NCI-H526 (cell line): ENCODE measurements at regions not wholly inside any gene's neighbourhood (a gene's known extent, or its start where the extent isn't known, plus 50 kb on each side); places are given as distances from the start of the nearest gene placed in this dataset.

Experiments used
- DNase-seq, 2 experiments: peaks; one replicate each; lab custom pipeline; 2025; lab: John Stamatoyannopoulos, UW

GRCh38 chr18:61248589-61248988, 84.6 kb upstream of the CDH20 start:
- DNase-seq = no peak

- DNase-seq = no peak
Observed at GRCh38 chr18:61256291-61256690, 76.9 kb upstream of the CDH20 start.

DNA sequence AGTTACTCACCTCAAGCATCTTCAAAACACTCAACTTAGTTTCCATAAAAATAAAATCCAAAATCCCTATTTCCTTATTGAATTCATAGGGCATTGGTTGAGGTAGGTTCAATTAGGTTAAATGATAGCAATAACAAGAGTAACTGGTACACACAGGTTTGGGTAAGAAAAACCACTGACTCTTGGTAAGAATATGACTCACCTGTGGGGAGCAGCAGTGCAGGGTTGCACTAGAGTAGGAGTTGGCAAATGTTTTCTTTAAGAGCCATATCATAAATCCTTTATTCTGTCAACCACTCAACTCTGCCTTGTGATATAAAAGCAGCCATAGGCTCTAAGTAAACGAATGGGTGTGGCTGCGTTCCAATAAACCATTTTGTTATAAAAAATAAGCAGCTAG, 71.4 kb upstream of the CDH20 start:
- no peak for DNase-seq

- DNase-seq = no peak
Observed at GRCh38 chr18:61272793-61273192, 60.4 kb upstream of the CDH20 start.

DNA sequence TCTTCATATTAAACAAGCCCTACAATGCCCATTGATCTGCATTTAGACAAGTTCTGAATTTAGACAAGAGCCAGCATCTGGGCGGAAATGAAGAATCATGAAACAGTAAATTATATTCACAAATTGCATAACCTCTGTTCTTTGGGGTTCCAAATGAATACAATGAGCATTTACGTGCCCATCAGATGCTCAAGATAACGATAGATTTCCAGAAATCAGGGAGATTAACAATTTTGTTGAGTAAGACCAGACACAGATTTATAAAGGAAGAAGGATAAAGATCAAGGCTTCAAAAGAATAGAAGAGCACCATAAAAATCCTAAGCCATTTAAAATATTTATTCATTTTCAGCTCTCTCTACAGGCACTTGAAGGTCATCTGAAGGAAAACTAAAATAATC, 59.7 kb upstream of the CDH20 start:
- no peak for DNase-seq

DNA sequence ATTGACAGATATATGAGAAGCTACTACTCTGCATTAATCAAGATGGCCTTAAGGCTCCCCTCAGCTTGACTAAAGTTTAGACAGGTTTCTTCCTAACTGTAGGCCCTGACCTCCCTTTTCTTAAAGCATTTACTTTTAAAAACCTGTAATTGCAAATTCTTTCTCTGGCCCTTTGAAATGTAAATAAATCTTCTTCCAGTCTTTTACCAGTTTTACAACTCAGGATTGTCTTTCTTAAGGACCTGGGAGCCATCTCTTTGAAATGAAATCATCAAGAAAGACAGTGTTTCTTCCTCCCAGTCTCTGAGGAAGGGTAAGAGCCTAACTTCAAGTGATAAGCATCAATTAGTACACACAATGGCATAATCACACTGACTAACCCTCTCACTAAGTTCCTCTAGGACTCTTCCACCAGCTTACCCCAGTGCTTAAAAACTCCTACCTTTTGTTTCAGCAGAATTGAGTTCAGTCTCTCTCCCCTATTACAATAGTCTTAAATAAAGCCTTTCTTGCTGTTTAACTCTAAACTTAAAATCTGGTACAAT, 58.7 kb upstream of the CDH20 start:
- DNase-seq = no peak

DNA sequence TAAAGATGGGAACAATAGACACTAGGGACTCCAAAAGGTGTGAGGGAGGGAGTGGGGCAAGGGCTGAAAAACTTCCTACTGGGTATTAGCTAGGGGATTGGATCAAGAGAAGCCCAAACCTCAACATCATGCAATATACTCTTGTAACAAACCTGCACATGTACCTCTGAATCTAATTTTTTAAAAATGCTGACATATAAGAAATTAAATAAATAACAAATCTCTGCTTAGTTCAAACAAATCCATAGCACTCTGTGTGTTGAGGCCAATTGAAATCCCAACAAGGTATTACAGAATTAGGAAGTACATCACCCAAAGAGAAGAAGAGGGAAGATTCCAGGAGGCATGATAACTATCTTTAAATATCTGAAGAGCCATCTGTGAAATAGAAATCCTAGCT, 55.4 kb upstream of the CDH20 start:
- DNase-seq = no peak

DNA sequence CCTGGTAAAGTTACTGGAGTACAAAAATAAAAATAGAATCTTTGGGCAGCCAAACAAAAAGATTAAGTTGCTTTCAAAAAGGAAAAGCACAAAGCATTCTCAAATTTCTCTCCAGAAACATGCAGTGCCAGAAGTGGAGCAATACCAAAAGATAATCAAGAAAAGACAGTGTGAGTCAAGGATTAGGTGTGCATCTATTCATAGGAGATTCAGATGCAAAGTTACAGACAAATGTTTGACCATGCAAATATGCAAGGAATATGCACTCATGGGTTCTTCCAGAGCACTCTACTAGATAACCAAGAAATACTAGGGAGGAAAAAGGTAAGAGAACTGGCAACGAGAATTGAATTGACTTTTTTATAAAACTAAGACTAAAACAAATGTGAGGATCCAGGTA, 51.8 kb upstream of the CDH20 start:
- DNase-seq = no peak

DNA sequence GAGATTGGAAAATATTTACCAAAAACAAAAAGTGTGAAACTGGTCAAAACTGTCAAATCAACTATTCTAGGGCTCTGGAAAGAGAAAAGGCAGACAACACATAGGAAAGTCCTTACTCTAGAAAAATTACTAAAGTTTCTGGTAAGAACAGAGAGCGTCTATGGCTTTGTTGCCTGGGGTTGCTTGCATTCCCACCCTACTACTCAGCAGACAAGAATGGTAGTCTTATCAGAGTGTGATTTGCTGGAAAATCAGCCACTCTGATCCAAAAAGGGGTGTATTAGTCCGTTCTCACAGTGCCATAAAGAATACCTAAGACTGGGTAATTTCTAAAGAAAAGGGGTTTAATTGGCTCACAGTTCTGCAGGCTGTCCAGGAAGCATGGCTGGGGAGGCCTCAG, 50.3 kb upstream of the CDH20 start:
- no peak for DNase-seq
